ENCODE measurements at regions not wholly inside any gene's neighbourhood (a gene's known extent, or its start where the extent isn't known, plus 50 kb on each side); places are given as distances from the start of the nearest gene placed in this dataset.

DNA sequence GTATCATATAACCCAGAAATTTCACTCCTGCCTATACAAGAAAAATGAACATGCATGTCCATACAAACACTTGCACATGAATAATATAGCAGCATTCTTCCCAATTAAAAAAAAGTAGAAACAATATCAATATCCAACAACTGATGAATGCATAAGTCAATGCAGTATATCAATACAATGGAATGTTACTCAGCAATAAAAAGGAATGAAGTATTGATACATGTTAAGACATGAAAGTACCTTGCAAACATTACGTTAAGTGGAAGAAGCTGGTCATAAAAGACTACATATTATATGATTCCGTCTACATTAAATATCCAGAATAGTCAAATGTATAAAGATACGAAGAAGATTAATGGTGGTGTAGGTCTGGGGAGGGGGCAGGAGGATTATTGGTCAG lies 73.9 kb upstream of the DRD2 start:
- intact Hi-C loops (cut with micrococcal nuclease): no loop called here
- POLR2A ChIA-PET (ENCODE audit: unreplicated experiment): no interaction called here
- H3K79me1 ChIP-seq (ENCODE audit: low read depth in 1 of 2, low read length in 2 of 2): no peaks in the 10 kb centered on the region
- TF ChIP-seq SMC3 (IDR thresholded peaks at IDR 0.05; ENCODE audit: low read depth, low read length): no peak
- TF ChIP-seq POLR2A (IDR thresholded peaks at IDR 0.05; ENCODE audit: low read depth, low read length): no peak
- TF ChIP-seq RFX5 (IDR thresholded peaks at IDR 0.05; ENCODE audit: low read depth, low read length): no peak
- no peak for TF ChIP-seq RCOR1 (IDR thresholded peaks at IDR 0.05; ENCODE audit: insufficient replicate concordance, low read length)
- no peak for TF ChIP-seq MXI1 (IDR thresholded peaks at IDR 0.05; ENCODE audit: borderline replicate concordance, low read depth, low read length)
- TF ChIP-seq NFE2L2 (IDR thresholded peaks at IDR 0.05; ENCODE audit: low read depth, low read length): no peak
- TF ChIP-seq, protein P1, sequence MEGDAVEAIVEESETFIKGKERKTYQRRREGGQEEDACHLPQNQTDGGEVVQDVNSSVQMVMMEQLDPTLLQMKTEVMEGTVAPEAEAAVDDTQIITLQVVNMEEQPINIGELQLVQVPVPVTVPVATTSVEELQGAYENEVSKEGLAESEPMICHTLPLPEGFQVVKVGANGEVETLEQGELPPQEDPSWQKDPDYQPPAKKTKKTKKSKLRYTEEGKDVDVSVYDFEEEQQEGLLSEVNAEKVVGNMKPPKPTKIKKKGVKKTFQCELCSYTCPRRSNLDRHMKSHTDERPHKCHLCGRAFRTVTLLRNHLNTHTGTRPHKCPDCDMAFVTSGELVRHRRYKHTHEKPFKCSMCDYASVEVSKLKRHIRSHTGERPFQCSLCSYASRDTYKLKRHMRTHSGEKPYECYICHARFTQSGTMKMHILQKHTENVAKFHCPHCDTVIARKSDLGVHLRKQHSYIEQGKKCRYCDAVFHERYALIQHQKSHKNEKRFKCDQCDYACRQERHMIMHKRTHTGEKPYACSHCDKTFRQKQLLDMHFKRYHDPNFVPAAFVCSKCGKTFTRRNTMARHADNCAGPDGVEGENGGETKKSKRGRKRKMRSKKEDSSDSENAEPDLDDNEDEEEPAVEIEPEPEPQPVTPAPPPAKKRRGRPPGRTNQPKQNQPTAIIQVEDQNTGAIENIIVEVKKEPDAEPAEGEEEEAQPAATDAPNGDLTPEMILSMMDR (conservative IDR thresholded peaks at IDR 0.05; ENCODE audit: low read depth, low read length): no peak
- TF ChIP-seq, protein P2, sequence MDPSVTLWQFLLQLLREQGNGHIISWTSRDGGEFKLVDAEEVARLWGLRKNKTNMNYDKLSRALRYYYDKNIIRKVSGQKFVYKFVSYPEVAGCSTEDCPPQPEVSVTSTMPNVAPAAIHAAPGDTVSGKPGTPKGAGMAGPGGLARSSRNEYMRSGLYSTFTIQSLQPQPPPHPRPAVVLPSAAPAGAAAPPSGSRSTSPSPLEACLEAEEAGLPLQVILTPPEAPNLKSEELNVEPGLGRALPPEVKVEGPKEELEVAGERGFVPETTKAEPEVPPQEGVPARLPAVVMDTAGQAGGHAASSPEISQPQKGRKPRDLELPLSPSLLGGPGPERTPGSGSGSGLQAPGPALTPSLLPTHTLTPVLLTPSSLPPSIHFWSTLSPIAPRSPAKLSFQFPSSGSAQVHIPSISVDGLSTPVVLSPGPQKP (IDR thresholded peaks at IDR 0.05; ENCODE audit: borderline replicate concordance, low read depth, low read length): no peak
- no peak for TF ChIP-seq CEBPB (IDR thresholded peaks at IDR 0.05; ENCODE audit: low read depth, low read length)
- TF ChIP-seq, protein P3, sequence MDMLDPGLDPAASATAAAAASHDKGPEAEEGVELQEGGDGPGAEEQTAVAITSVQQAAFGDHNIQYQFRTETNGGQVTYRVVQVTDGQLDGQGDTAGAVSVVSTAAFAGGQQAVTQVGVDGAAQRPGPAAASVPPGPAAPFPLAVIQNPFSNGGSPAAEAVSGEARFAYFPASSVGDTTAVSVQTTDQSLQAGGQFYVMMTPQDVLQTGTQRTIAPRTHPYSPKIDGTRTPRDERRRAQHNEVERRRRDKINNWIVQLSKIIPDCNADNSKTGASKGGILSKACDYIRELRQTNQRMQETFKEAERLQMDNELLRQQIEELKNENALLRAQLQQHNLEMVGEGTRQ (IDR thresholded peaks at IDR 0.05; ENCODE audit: low read depth, low read length): no peak
- no peak for TF ChIP-seq RAD21 (IDR thresholded peaks at IDR 0.05; ENCODE audit: low read length)
- no peak for TF ChIP-seq FOS (IDR thresholded peaks at IDR 0.05; ENCODE audit: low read depth, low read length)
- TF ChIP-seq CHD1 (IDR thresholded peaks at IDR 0.05; ENCODE audit: low read depth, low read length): no peak
- no peak overlapping the region for H3K23ac ChIP-seq (ENCODE audit: low read depth, low read length)
- H3K56ac ChIP-seq (ENCODE audit: extremely low read depth, insufficient read depth, low read length): no peak overlapping the region
- no peak overlapping the region for H3K4me2 ChIP-seq (ENCODE audit: low read depth, low read length)
- H3K4me3 ChIP-seq (ENCODE audit: insufficient read depth, low read depth, low read length): no peak overlapping the region
- no peak overlapping the region for H2BK15ac ChIP-seq (ENCODE audit: low read depth, low read length)
- no TSS peak for BruUV-seq (replicated peaks)
- H2AK9ac ChIP-seq (replicated peaks; ENCODE audit: low read depth, low read length, poor library complexity): no peak overlapping the region
- no peak overlapping the region for H4K5ac ChIP-seq (ENCODE audit: low read depth, low read length)
- CTCF ChIA-PET: no interaction called here
- ATAC-seq (ENCODE audit: low read depth) (no peak), DNase-seq (no peak)
- H3K9ac ChIP-seq (ENCODE audit: low read depth, low read length): no peak overlapping the region
- dilution Hi-C loops (cut with HindIII; ENCODE audit: low sequenced_read_pairs, unreplicated experiment): no loop called here
- H3K14ac ChIP-seq (replicated peaks; ENCODE audit: low read depth, low read length): no peak overlapping the region
- H3K27ac ChIP-seq (ENCODE audit: insufficient read depth, low read length): no peak overlapping the region
- no peak overlapping the region for H4K8ac ChIP-seq (ENCODE audit: low read depth in 2 of 2, low read length in 2 of 2)
- H4K20me1 ChIP-seq (ENCODE audit: insufficient read depth, low read length): no peaks in the 10 kb centered on the region
- H3K4me1 ChIP-seq (ENCODE audit: control insufficient read depth, insufficient read depth, low read length): peaks cover 3% of the 10 kb centered on the region; the same call in 1 of the 2 replicates
- H2BK5ac ChIP-seq (ENCODE audit: low read depth, low read length, poor library complexity, severe bottlenecking): no peak overlapping the region
- in situ Hi-C loops (cut with MboI; ENCODE audit: low sequenced_read_pairs): loop anchor here (25.0 kb wide), 1 partner anchor 1337 kb away; no protein-coding TSS in a partner anchor
- 0 out of 2 replicates have a peak, but pooled peaks cover 4% of the 10 kb centered on the region for H3K27me3 ChIP-seq (ENCODE audit: control insufficient read depth, insufficient read depth, low read length)
- peaks cover 8% of the 10 kb centered on the region for H3K9me1 ChIP-seq (ENCODE audit: insufficient read depth, low read length)
- no peaks in the 10 kb centered on the region for H3K36me3 ChIP-seq (ENCODE audit: control insufficient read depth, insufficient read depth, low read length)
- no peak overlapping the region for H2BK120ac ChIP-seq (ENCODE audit: low read depth, low read length)
- H2BK20ac ChIP-seq (ENCODE audit: low read depth, low read length): no peak overlapping the region
- no peak overlapping the region for H2AFZ ChIP-seq (replicated peaks; ENCODE audit: low read length, poor library complexity)
- no CpG with 5 or more reads among the region's 3 CpGs for WGBS, 2 experiments (ENCODE audit: extremely low coverage in 2 of 2, insufficient read length in 1 of 2)
- no peak overlapping the region for H3K18ac ChIP-seq (ENCODE audit: low read depth, low read length)
- no peaks in the 10 kb centered on the region for H3K9me3 ChIP-seq (ENCODE audit: control insufficient read depth, insufficient read depth, low read length)
- no peak overlapping the region for H4K91ac ChIP-seq (ENCODE audit: insufficient read depth, low read depth, low read length)
- H3K4ac ChIP-seq (ENCODE audit: low read depth, low read length): no peak overlapping the region
- no peak overlapping the region for H2AK5ac ChIP-seq (ENCODE audit: low read depth, low read length)

Data from IMR-90 (cell line).